Kidney (tissue), 13 donors: ENCODE measurements at regions not wholly inside any gene's neighbourhood (a gene's known extent, or its start where the extent isn't known, plus 50 kb on each side); places are given as distances from the start of the nearest gene placed in this dataset.

Source experiments
- DNase-seq, 5 donors: peaks; one replicate each; pipeline ENCODE4 v3.0.0-alpha.2; 2013 to 2020
- FAIRE-seq: peaks from 2 replicates; lab custom pipeline; 2012; peaks lifted over from hg19 to GRCh38; lab: Jason Lieb, UNC
- H3K27ac ChIP-seq, 2 donors: one replicate each; pipeline ENCODE4 v1.7.0; 2013; ENCODE audit warnings: low read depth in 2 of 2, low read length in 2 of 2, inconsistent platforms in 1 of 2
- H3K27me3 ChIP-seq: one replicate; pipeline ENCODE4 v1.7.1; 2013; ENCODE audit warnings: low read length, inconsistent platforms; ENCODE audit not compliant: control insufficient read depth, insufficient read depth
- H3K36me3 ChIP-seq, 3 donors: one replicate each; pipeline versions ENCODE4 v1.7.0 to v1.7.1; 2013; ENCODE audit warnings: low read length in 3 of 3, control low read depth in 1 of 3, inconsistent platforms in 1 of 3; ENCODE audit not compliant: insufficient read depth in 3 of 3, control insufficient read depth in 2 of 3
- H3K4me1 ChIP-seq, 3 donors: one replicate each; pipeline versions ENCODE4 v1.7.0 to v1.7.1; 2013; ENCODE audit warnings: low read length in 3 of 3, inconsistent platforms in 1 of 3, low read depth in 1 of 3; ENCODE audit not compliant: control insufficient read depth in 2 of 3, insufficient read depth in 2 of 3
- H3K4me3 ChIP-seq, 3 donors: one replicate each; pipeline versions ENCODE4 v1.7.0 to v1.8.1; 2013; ENCODE audit warnings: low read length in 3 of 3, control low read depth in 1 of 3, inconsistent platforms in 1 of 3
- H3K9ac ChIP-seq, 3 donors: one replicate each; pipeline versions ENCODE4 v1.7.0 to v1.7.1; 2013; ENCODE audit warnings: low read length in 3 of 3, control low read depth in 1 of 3, inconsistent platforms in 1 of 3
- H3K9me3 ChIP-seq, 3 donors: one replicate each; pipeline versions ENCODE4 v1.7.0 to v1.7.1; 2013; ENCODE audit warnings: low read length in 3 of 3, control low read depth in 1 of 3, inconsistent platforms in 1 of 3; ENCODE audit not compliant: control insufficient read depth in 2 of 3, insufficient read depth in 1 of 3
- intact Hi-C: fragments of 100-400 bp; cut with DNase I; formaldehyde crosslinking; loops from one replicate; pipeline ENCODE4 v1.11.1; 2022
- TF ChIP-seq, protein P1 (sequence below): IDR thresholded peaks from 3 replicates; pipeline ENCODE4 v1.5.1; 2012; ENCODE audit warnings: mild to moderate bottlenecking, moderate library complexity, borderline replicate concordance; ENCODE audit not compliant: insufficient read depth; ENCODE audit errors: extremely low read depth
- donor health status: control.
- donor health status: control.
- donor health status: control.
- donor health status: control.
- donor health status: control.
- donor health status: DM: yes; HTN: yes; CAD: no.
- donor health status: Normal renal cell carcinoma (clear cell type).

DNA sequence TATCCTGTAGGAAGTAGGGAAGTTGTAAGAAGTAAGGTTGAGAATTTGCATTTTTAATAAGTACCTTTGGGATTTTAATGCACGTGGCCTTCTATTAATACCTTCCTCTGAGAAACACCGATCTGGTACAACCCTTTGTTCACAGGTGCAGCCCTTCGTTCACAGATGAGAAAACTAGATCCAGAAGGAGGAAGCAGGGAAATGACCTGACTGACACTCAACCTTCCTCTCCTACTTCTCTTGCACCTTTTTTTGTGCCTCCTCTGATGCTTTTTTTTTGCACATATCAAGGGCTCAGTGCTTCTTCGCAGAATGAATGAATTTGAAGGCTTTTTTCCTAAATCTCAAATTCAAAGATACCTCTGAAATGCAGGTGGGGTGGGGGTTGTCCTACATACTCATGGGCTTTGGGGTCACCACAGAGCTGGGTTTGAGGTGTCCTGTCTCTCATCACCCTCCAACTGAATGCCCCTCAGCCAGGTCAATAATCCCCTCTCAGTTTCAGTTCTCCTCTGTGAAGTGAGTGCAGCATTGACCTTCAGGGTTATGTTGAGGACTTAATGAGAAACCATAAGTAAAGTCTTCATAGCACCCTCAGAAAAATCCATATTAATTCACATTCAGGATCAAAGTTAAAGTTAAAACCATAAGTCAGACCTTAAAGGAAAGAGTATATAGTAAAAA, 161.5 kb upstream of the CTNNB1 start:
- H3K27ac ChIP-seq = no peak overlapping the region
- no peak for FAIRE-seq
- no peak overlapping the region for H3K4me3 ChIP-seq
- no peaks in the 10 kb centered on the region for H3K9me3 ChIP-seq
- H3K27me3 ChIP-seq = no peaks in the 10 kb centered on the region
- TF ChIP-seq, protein P1, sequence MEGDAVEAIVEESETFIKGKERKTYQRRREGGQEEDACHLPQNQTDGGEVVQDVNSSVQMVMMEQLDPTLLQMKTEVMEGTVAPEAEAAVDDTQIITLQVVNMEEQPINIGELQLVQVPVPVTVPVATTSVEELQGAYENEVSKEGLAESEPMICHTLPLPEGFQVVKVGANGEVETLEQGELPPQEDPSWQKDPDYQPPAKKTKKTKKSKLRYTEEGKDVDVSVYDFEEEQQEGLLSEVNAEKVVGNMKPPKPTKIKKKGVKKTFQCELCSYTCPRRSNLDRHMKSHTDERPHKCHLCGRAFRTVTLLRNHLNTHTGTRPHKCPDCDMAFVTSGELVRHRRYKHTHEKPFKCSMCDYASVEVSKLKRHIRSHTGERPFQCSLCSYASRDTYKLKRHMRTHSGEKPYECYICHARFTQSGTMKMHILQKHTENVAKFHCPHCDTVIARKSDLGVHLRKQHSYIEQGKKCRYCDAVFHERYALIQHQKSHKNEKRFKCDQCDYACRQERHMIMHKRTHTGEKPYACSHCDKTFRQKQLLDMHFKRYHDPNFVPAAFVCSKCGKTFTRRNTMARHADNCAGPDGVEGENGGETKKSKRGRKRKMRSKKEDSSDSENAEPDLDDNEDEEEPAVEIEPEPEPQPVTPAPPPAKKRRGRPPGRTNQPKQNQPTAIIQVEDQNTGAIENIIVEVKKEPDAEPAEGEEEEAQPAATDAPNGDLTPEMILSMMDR = no peak
- intact Hi-C loops = no loop called here
- H3K36me3 ChIP-seq = no peaks in the 10 kb centered on the region
- no peak overlapping the region for H3K9ac ChIP-seq
- peaks cover 0 to 4% (median 2%) of the 10 kb centered on the region in 3 donors for H3K4me1 ChIP-seq
- no peak for DNase-seq

DNA sequence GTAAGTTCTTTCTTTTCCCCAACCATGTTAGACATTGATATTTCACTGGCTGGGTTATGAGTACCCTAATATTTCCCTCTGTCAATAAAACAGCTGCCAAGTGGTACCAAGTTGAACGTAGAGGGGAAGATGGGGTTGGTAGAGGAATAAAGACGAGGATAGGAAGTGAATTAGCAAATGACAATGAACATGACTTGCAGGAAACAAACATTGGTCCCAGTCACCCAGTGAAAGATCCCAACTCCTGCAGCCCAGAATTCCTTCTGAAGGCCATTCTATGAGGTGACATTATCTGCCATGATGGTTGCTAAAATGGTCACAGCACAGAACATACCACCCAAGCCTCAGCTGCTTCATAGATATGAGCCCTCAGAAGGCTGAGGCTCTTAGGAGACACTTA, 159.0 kb upstream of the CTNNB1 start:
- H3K4me1 ChIP-seq = no peaks in the 10 kb centered on the region
- H3K27me3 ChIP-seq = no peaks in the 10 kb centered on the region
- H3K9me3 ChIP-seq = no peaks in the 10 kb centered on the region
- H3K4me3 ChIP-seq = no peak overlapping the region
- H3K27ac ChIP-seq = no peak overlapping the region
- TF ChIP-seq, protein P1 = no peak
- FAIRE-seq (no peak), DNase-seq (no peak)
- intact Hi-C loops = no loop called here
- H3K9ac ChIP-seq = no peak overlapping the region
- no peaks in the 10 kb centered on the region for H3K36me3 ChIP-seq

DNA sequence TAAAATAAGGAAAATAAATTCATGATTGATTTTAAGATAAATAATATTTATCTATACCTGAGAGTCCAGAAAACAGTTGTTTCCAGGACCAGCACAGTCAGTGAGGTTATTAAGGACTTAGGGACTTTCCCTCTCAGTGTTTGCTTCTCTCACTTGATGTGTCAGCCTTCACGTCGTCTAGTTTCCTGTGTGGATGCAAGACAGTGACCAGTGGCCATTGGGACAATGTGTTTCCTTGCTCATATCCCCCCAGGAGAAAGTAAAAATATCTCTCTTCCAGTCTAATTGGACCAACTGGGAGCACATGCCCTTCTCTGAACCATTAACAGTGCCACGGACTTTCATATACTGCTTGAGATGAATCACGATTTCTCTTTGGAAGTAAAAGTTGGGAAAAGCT, 157.8 kb upstream of the CTNNB1 start:
- H3K9ac ChIP-seq = no peak overlapping the region
- DNase-seq = no peak
- H3K4me3 ChIP-seq = no peak overlapping the region
- no peak overlapping the region for H3K27ac ChIP-seq
- intact Hi-C loops = no loop called here
- H3K36me3 ChIP-seq = no peaks in the 10 kb centered on the region
- no peaks in the 10 kb centered on the region for H3K27me3 ChIP-seq
- TF ChIP-seq, protein P1 = no peak
- H3K9me3 ChIP-seq = no peaks in the 10 kb centered on the region
- no peaks in the 10 kb centered on the region for H3K4me1 ChIP-seq
- no peak for FAIRE-seq

DNA sequence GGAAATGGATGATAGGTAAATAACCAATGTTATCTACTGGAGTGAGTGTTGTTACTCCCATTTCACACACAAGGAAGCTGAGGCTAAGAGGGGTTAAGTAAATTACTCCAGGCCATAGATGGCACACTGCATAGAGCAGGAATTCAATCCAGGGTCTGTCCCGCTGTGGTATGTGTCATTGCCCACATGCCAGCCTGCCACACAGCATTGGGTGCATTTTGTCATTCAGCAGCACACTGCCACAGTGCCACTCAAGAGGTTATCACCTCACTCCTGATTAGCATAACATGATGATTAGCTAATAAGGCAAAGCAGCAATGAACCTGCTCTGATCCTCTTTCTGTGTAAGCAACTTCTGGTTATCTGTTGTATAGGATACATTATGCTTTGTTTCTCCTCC, 157.4 kb upstream of the CTNNB1 start:
- DNase-seq (no peak), FAIRE-seq (no peak)
- Histone ChIP-seq H3K27me3 (no peaks in the 10 kb centered on the region), H3K27ac (no peak overlapping the region), H3K36me3 (no peaks in the 10 kb centered on the region), H3K9ac (no peak overlapping the region), H3K4me3 (no peak overlapping the region), H3K9me3 (peaks cover 0 to 2% (median 0%) of the 10 kb centered on the region in 3 donors), H3K4me1 (no peaks in the 10 kb centered on the region)
- TF ChIP-seq, protein P1 = no peak
- intact Hi-C loops = no loop called here
